ENCODE measurements at regions not wholly inside any gene's neighbourhood (a gene's known extent, or its start where the extent isn't known, plus 50 kb on each side); places are given as distances from the start of the nearest gene placed in this dataset.
A peak's percentile ranks its signal among the peaks of the same experiment; 100 is the strongest.

DNA sequence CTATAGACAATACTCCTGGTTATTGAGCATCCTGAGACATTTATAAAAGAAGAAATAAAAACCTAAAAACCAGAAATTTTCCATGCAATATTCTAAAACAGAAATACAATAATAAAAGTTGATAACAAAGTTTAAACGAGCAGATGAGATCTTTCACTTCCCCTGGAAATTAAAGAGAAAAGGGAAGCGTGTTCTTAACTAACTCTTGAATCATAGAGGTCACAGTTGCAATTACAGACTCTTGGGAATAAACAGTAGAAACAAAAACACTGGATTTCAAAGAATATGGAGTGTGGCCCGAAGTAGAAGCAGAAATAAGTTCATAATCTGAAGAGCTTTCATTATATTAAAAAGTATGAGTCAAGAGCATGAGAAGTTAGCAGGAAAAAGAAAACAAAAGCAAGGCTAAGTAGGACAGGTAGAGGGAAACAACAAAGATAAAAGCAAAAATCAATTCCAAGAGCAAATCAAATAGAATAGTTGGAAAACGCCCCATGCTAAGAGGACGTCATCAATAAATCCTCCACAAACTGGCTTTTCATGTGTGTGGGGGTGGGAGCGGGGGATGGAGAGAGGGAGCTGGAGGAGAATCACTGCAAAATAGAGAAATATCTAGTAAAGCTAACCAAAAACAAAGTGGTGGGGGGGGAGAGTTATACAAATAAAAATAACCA, 55.2 kb upstream of the C10orf71 start:
- H3K27ac ChIP-seq (ENCODE audit: low read length) = no peak overlapping the region
- no peak for TF ChIP-seq EZH2phosphoT487 (IDR thresholded peaks at IDR 0.05; ENCODE audit: low read depth)
- H3K79me2 ChIP-seq (ENCODE audit: low read length) = no peaks in the 10 kb centered on the region
- H3K9ac ChIP-seq (ENCODE audit: low read length) = no peak overlapping the region
- no peak overlapping the region for H2AFZ ChIP-seq (ENCODE audit: low read depth, low read length)
- H3K36me3 ChIP-seq (replicated peaks; ENCODE audit: low read depth, low read length) = no peaks in the 10 kb centered on the region
- H3K4me2 ChIP-seq (ENCODE audit: low read length) = peak overlapping the region; percentile 50
- H3K4me1 ChIP-seq (ENCODE audit: low read length) = peaks cover 12% of the 10 kb centered on the region
- no peaks in the 10 kb centered on the region for H3K27me3 ChIP-seq (ENCODE audit: low read depth, low read length)
- no peaks in the 10 kb centered on the region for H3K9me3 ChIP-seq (ENCODE audit: insufficient read depth, low read length)
- 0 out of 2 replicates have a peak overlapping the region, but pooled peaks have one; percentile 5 for H3K4me3 ChIP-seq (ENCODE audit: low read length)
- H4K20me1 ChIP-seq (ENCODE audit: insufficient read depth, low read length) = no peaks in the 10 kb centered on the region

DNA sequence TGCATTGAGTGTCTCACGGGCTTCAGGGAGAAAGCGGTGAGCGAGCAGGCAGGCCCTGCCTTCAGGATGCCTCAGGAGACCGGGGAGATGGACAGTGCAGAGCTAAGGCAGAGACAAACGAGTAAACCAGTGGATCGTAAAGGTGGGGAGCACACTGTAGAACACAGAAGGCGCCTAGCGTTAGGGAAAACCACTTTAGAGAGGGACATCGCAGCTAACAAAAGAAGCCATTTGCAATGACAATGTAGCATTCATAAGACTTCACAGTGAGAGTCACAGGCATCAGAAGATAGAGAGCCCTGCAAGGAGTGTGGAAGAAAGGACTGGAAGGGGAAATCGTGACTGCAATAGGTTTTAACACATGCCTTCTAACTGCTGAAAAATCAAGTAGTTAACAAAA, 54.9 kb upstream of the TMEM273 start:
- no peak overlapping the region for H3K27ac ChIP-seq (ENCODE audit: low read length)
- no peaks in the 10 kb centered on the region for H3K9me3 ChIP-seq (ENCODE audit: insufficient read depth, low read length)
- no peak overlapping the region for H2AFZ ChIP-seq (ENCODE audit: low read depth, low read length)
- H3K4me1 ChIP-seq (ENCODE audit: low read length) = peaks cover 12% of the 10 kb centered on the region
- H3K4me3 ChIP-seq (ENCODE audit: low read length) = no peak overlapping the region
- H3K9ac ChIP-seq (ENCODE audit: low read length) = no peak overlapping the region
- H3K36me3 ChIP-seq (replicated peaks; ENCODE audit: low read depth, low read length) = no peaks in the 10 kb centered on the region
- TF ChIP-seq, protein P1, sequence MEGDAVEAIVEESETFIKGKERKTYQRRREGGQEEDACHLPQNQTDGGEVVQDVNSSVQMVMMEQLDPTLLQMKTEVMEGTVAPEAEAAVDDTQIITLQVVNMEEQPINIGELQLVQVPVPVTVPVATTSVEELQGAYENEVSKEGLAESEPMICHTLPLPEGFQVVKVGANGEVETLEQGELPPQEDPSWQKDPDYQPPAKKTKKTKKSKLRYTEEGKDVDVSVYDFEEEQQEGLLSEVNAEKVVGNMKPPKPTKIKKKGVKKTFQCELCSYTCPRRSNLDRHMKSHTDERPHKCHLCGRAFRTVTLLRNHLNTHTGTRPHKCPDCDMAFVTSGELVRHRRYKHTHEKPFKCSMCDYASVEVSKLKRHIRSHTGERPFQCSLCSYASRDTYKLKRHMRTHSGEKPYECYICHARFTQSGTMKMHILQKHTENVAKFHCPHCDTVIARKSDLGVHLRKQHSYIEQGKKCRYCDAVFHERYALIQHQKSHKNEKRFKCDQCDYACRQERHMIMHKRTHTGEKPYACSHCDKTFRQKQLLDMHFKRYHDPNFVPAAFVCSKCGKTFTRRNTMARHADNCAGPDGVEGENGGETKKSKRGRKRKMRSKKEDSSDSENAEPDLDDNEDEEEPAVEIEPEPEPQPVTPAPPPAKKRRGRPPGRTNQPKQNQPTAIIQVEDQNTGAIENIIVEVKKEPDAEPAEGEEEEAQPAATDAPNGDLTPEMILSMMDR (IDR thresholded peaks at IDR 0.05; ENCODE audit: low read depth, low read length) = no peak
- no peak for TF ChIP-seq EZH2phosphoT487 (IDR thresholded peaks at IDR 0.05; ENCODE audit: low read depth)
- H4K20me1 ChIP-seq (ENCODE audit: insufficient read depth, low read length) = no peaks in the 10 kb centered on the region
- peak overlapping the region; percentile 50 for H3K4me2 ChIP-seq (ENCODE audit: low read length)
- H3K79me2 ChIP-seq (ENCODE audit: low read length) = no peaks in the 10 kb centered on the region
- H3K27me3 ChIP-seq (ENCODE audit: low read depth, low read length) = no peaks in the 10 kb centered on the region

DNA sequence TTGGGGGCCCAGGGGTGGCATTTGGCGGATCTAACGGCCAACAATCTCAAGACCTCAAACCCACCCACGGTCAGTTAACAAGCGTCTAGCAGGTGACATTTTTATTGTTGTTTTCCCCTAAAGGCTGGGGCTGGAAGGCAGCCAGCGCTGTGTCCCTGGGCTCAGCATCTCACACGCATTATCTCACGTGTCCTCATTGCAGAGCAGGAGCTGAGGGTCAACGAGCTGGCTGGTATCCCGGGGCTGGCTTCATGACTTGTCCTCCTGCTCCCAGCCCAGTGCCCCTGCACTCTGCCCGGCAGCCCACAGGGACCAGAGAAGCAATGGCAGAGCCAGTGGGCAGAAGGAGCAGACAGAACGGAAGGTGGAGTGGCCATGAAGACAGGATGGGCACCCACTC, 54.4 kb upstream of the TMEM273 start:
- H3K4me1 ChIP-seq (ENCODE audit: low read length) = peaks cover 12% of the 10 kb centered on the region
- no peaks in the 10 kb centered on the region for H3K27me3 ChIP-seq (ENCODE audit: low read depth, low read length)
- no peak overlapping the region for H3K4me3 ChIP-seq (ENCODE audit: low read length)
- H3K79me2 ChIP-seq (ENCODE audit: low read length) = no peaks in the 10 kb centered on the region
- H3K36me3 ChIP-seq (replicated peaks; ENCODE audit: low read depth, low read length) = no peaks in the 10 kb centered on the region
- no peaks in the 10 kb centered on the region for H3K9me3 ChIP-seq (ENCODE audit: insufficient read depth, low read length)
- no peaks in the 10 kb centered on the region for H4K20me1 ChIP-seq (ENCODE audit: insufficient read depth, low read length)
- H3K9ac ChIP-seq (ENCODE audit: low read length) = no peak overlapping the region
- H2AFZ ChIP-seq (ENCODE audit: low read depth, low read length) = no peak overlapping the region
- TF ChIP-seq, protein P1 (IDR thresholded peaks at IDR 0.05; ENCODE audit: low read depth, low read length) = no peak
- TF ChIP-seq EZH2phosphoT487 (IDR thresholded peaks at IDR 0.05; ENCODE audit: low read depth) = no peak
- no peak overlapping the region for H3K4me2 ChIP-seq (ENCODE audit: low read length)
- H3K27ac ChIP-seq (ENCODE audit: low read length) = no peak overlapping the region

DNA sequence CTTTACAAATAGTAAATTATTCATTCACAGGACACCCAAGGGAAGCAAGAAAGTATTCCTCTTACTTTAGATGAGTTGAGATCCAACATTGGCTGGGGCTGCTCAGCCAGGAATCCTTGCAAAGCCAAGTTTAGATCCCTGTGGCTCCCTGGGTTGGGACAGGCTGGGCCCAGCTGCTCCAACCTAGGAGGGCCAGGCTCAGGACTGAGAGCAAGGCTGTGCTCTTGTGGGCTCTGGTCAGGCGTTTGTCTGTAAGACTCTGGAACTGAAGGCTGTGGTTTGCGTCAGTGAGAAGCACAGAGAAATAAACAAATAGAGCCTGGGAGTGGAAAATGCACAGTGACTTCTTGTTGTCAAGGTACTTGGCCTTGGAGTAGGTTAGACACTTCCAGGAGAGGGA, 53.2 kb upstream of the TMEM273 start:
- TF ChIP-seq, protein P1 (IDR thresholded peaks at IDR 0.05; ENCODE audit: low read depth, low read length) = no peak
- TF ChIP-seq EZH2phosphoT487 (IDR thresholded peaks at IDR 0.05; ENCODE audit: low read depth) = no peak
- Histone ChIP-seq H3K27me3 (ENCODE audit: low read depth, low read length) (no peaks in the 10 kb centered on the region), H3K4me2 (ENCODE audit: low read length) (no peak overlapping the region)

More for the DNA sequence above, 53.2 kb upstream of the TMEM273 start:
- no peak overlapping the region for H3K27ac ChIP-seq (ENCODE audit: low read length)
- H3K9me3 ChIP-seq (ENCODE audit: insufficient read depth, low read length) = no peaks in the 10 kb centered on the region
- no peaks in the 10 kb centered on the region for H3K36me3 ChIP-seq (replicated peaks; ENCODE audit: low read depth, low read length)
- H3K4me3 ChIP-seq (ENCODE audit: low read length) = no peak overlapping the region
- no peak overlapping the region for H3K9ac ChIP-seq (ENCODE audit: low read length)
- H4K20me1 ChIP-seq (ENCODE audit: insufficient read depth, low read length) = no peaks in the 10 kb centered on the region
- no peak overlapping the region for H2AFZ ChIP-seq (ENCODE audit: low read depth, low read length)
- H3K4me1 ChIP-seq (ENCODE audit: low read length) = peaks cover 12% of the 10 kb centered on the region
- H3K79me2 ChIP-seq (ENCODE audit: low read length) = no peaks in the 10 kb centered on the region
